Calu3 (cell line): ENCODE measurements at regions not wholly inside any gene's neighbourhood (a gene's known extent, or its start where the extent isn't known, plus 50 kb on each side); places are given as distances from the start of the nearest gene placed in this dataset.

ENCODE experiments used
- BruUV-seq: library from RNA; stranded (reverse); fragments of 400-500 nt; replicated peaks from 2 replicates; lab custom pipeline; 2021; lab: Mats Ljungman, UMichigan
- CTCF ChIA-PET: fragments of 300-600 bp; sonication (Branson Sonifier 250); formaldehyde crosslinking; loops from one replicate; lab custom pipeline; 2022; ENCODE audit warnings: antibody characterized with exemption; lab: Charles Lee
- DNase-seq: peaks from one replicate; pipeline ENCODE4 v3.0.0; 2022
- H3K27ac Mint-ChIP-seq: one replicate; pipeline ENCODE4 v1.8.0; 2022; ENCODE audit warnings: mixed read lengths; ENCODE audit not compliant: unreplicated experiment
- H3K27me3 Mint-ChIP-seq: one replicate; pipeline ENCODE4 v1.8.0; 2022; ENCODE audit warnings: mixed read lengths; ENCODE audit not compliant: unreplicated experiment
- H3K36me3 Mint-ChIP-seq: one replicate; pipeline ENCODE4 v1.8.0; 2022; ENCODE audit warnings: mild to moderate bottlenecking, moderate library complexity, mixed read lengths; ENCODE audit not compliant: insufficient read depth, unreplicated experiment
- H3K4me1 Mint-ChIP-seq: one replicate; pipeline ENCODE4 v1.8.0; 2022; ENCODE audit warnings: mild to moderate bottlenecking, low read depth, mixed read lengths; ENCODE audit not compliant: unreplicated experiment
- H3K4me3 Mint-ChIP-seq: one replicate; pipeline ENCODE4 v1.8.0; 2022; ENCODE audit warnings: mild to moderate bottlenecking, low read depth, moderate library complexity, mixed read lengths; ENCODE audit not compliant: unreplicated experiment
- H3K9me3 Mint-ChIP-seq: one replicate; pipeline ENCODE4 v1.8.0; 2022; ENCODE audit warnings: low read depth, mixed read lengths; ENCODE audit not compliant: unreplicated experiment
- CTCF ChIP-seq: fragments of 200-600 bp; IDR thresholded peaks from one replicate; pipeline ENCODE4 v1.8.0; 2022; ENCODE audit warnings: antibody characterized with exemption; ENCODE audit not compliant: unreplicated experiment
- intact Hi-C: fragments of 100-400 bp; cut with micrococcal nuclease; formaldehyde crosslinking; loops from one replicate; pipeline ENCODE4 v1.10.0; 2022; ENCODE audit not compliant: unreplicated experiment

- Mint-ChIP-seq H3K27ac (no peak overlapping the region), H3K9me3 (no peaks in the 10 kb centered on the region), H3K27me3 (no peaks in the 10 kb centered on the region), H3K4me1 (peaks cover 17% of the 10 kb centered on the region), H3K36me3 (no peaks in the 10 kb centered on the region), H3K4me3 (no peak overlapping the region)
- BruUV-seq, result no TSS peak
- intact Hi-C loops, result no loop called here
- no peak for DNase-seq
- CTCF ChIA-PET, result no interaction called here
- no peak for TF ChIP-seq CTCF
Observed at GRCh38 chr4:182174979-182175378, 68.2 kb upstream of the TENM3 start.

DNA sequence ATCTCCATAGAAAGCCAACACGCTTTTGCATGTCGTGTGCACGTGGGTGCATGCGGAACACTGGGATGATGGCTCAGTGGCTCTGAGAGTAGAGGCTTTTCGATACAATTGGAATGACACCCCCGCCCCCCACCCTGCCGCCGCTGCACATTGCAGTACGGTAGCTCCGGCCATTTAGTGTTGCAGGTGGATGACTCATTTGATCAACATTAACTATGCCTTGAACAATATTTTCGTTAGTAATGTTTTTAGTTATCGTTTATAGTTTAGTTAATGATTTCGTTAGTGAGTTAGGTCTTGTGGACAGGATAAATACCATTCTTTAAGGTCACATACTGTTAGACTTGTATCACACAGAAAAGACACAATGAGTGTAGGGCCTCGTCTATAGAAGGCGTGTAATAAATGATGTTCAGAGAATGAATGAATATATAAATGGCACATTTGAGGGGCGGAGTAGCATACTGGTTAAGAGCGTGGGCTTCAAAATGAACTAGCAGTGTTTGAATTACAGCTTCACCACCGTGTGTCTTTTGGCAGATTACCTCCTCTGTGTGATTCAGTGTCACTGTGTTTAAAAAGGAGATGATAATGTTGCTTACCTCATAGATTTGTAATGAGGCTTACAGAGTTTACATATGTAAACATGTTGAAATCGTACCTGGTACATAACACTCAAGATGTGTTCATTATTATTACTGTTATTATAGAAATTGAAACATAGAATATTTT is 67.2 kb upstream of the TENM3 start:
- Mint-ChIP-seq H3K4me1 (peaks cover 17% of the 10 kb centered on the region), H3K36me3 (no peaks in the 10 kb centered on the region), H3K27ac (no peak overlapping the region), H3K9me3 (no peaks in the 10 kb centered on the region), H3K27me3 (no peaks in the 10 kb centered on the region), H3K4me3 (no peak overlapping the region)
- BruUV-seq, result no TSS peak
- intact Hi-C loops, result no loop called here
- no peak for TF ChIP-seq CTCF
- DNase-seq, result peak; percentile 56
- CTCF ChIA-PET, result interaction anchor here (0.5 to 0.6 kb wide), 2 partner anchors 18 to 77 kb away, joined by 4 to 5 read pairs; no protein-coding TSS in a partner anchor

DNA sequence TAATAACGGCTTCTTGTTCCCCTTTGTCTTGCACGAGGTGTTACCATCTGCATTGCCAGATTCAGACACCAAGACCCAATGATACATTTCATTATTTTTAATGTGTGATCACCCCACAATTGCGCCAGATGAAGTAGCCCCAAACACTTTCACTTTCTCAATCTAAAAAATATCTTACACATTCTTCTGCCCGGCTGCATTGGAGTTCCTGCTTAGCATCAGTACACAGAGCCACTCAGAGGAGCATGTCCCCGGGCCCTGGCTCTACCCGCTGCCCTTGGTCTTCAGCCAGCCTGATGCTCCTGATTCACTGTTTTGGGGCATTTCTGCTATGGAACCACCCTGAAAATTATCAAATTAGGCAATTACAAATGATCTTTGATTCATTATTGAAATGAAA is 66.0 kb upstream of the TENM3 start:
- CTCF ChIA-PET, result interaction anchor here (0.7 kb wide), 1 partner anchor 27 kb away, joined by 6 read pairs; no protein-coding TSS in a partner anchor
- no TSS peak for BruUV-seq
- H3K36me3 Mint-ChIP-seq, result no peaks in the 10 kb centered on the region
- TF ChIP-seq CTCF, result no peak
- no peak for DNase-seq
- no peak overlapping the region for H3K27ac Mint-ChIP-seq
- no peaks in the 10 kb centered on the region for H3K27me3 Mint-ChIP-seq
- intact Hi-C loops, result no loop called here
- H3K9me3 Mint-ChIP-seq, result no peaks in the 10 kb centered on the region
- no peak overlapping the region for H3K4me3 Mint-ChIP-seq
- H3K4me1 Mint-ChIP-seq, result peaks cover 17% of the 10 kb centered on the region

GRCh38 chr4:182179105-182179504 is 64.1 kb upstream of the TENM3 start:
- no peak for DNase-seq
- CTCF ChIA-PET, result no interaction called here
- no peak overlapping the region for H3K4me3 Mint-ChIP-seq
- no peak for TF ChIP-seq CTCF
- H3K4me1 Mint-ChIP-seq, result peaks cover 17% of the 10 kb centered on the region
- H3K36me3 Mint-ChIP-seq, result no peaks in the 10 kb centered on the region
- intact Hi-C loops, result no loop called here
- no TSS peak for BruUV-seq
- no peaks in the 10 kb centered on the region for H3K27me3 Mint-ChIP-seq
- no peaks in the 10 kb centered on the region for H3K9me3 Mint-ChIP-seq
- H3K27ac Mint-ChIP-seq, result no peak overlapping the region
